GM19023 (cell line): ENCODE measurements at regions not wholly inside any gene's neighbourhood (a gene's known extent, or its start where the extent isn't known, plus 50 kb on each side); places are given as distances from the start of the nearest gene placed in this dataset.
"Not testable (repeated sequence)": the region's sequence is repeated elsewhere in the genome, so short reads cannot be mapped to it uniquely, and the experiment has no call there.

Experiments used
- ATAC-seq: cut with Tn5 transposase; IDR thresholded peaks from one replicate; pipeline ENCODE4 v1.9.1; 2021; ENCODE audit warnings: mild to moderate bottlenecking, moderate library complexity; ENCODE audit not compliant: unreplicated experiment

- ATAC-seq: no peak
These were observed 106.2 kb upstream of the KLF8 start for GRCh38 chrX:56125946-56126345.

GRCh38 chrX:56130031-56130430 is 102.1 kb upstream of the KLF8 start:
- ATAC-seq: no peak

GRCh38 chrX:56130436-56130835 is 101.7 kb upstream of the KLF8 start:
- ATAC-seq: no peak

GRCh38 chrX:56164135-56164534 is 68.0 kb upstream of the KLF8 start:
- ATAC-seq: not testable (repeated sequence)
